Fibroblast of mammary gland (primary cell): ENCODE measurements at regions not wholly inside any gene's neighbourhood (a gene's known extent, or its start where the extent isn't known, plus 50 kb on each side); places are given as distances from the start of the nearest gene placed in this dataset.
A peak's percentile ranks its signal among the peaks of the same experiment; 100 is the strongest.

Source experiments
- DNase-seq: peaks from one replicate; pipeline ENCODE4 v3.0.0-alpha.2; 2010; ENCODE audit warnings: low read depth
- H3K4me3 ChIP-seq: 2 replicates; pipeline ENCODE4 v1.5.1; 2011; ENCODE audit warnings: low read depth, mild to moderate bottlenecking, low read length, moderate library complexity; ENCODE audit not compliant: control insufficient read depth
- CTCF ChIP-seq: conservative IDR thresholded peaks from 2 replicates; pipeline ENCODE4 v1.5.1; 2011; ENCODE audit warnings: low read depth, low read length, inconsistent platforms; ENCODE audit not compliant: control insufficient read depth, insufficient read depth

DNA sequence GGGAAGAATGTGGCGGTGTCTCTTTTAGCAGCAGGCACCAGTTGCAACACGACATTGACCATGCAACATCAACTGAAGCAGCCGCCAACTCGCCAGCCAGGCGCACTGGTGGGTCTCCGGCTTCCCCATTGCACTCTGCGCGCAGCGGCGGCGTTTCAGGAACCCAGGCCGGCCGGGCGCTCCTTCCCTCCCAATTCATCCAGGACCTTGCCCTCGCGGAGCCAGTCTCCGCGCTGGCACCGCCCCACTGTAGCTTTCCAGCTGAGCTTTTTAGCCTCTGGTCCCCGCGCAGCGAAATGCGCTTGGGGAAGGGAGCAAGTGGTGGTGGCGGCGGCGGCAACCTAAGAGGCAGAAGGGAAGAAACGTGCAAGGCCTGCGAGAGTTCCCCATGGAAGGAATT lies 297.9 kb upstream of the RIMS1 start:
- no peak for TF ChIP-seq CTCF
- DNase-seq: no peak
- no peak overlapping the region for H3K4me3 ChIP-seq

DNA sequence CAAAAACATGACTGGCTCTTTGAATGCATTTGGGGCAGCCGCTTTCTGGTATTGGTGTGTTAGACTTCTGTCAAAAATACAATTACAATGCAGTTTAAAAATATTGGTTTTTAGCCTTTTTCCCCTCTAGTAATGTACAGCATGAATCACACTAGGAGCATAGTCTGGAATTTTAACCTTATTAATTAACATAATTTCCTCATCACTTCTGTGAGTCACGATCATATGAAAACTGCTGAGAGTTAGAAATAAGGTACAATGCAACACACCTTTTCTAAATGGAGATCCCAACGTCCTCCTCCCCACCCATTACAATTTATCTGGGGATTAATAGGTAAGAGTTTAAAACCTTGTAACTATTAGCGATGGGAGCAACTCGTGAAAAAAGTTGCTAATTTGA lies 297.1 kb upstream of the RIMS1 start:
- no peak for TF ChIP-seq CTCF
- DNase-seq: no peak
- H3K4me3 ChIP-seq: no peak overlapping the region

- no peak for DNase-seq
- H3K4me3 ChIP-seq: no peak overlapping the region
- no peak for TF ChIP-seq CTCF
These were observed 293.7 kb upstream of the RIMS1 start for GRCh38 chr6:71592643-71593042.

GRCh38 chr6:71599359-71599758 lies 287.0 kb upstream of the RIMS1 start:
- H3K4me3 ChIP-seq: no peak overlapping the region
- TF ChIP-seq CTCF: no peak
- DNase-seq: no peak

- DNase-seq: peak; percentile 33
- H3K4me3 ChIP-seq: no peak overlapping the region
These were observed 283.9 kb upstream of the RIMS1 start for GRCh38 chr6:71602385-71603007.

GRCh38 chr6:71603021-71603420 lies 283.3 kb upstream of the RIMS1 start:
- TF ChIP-seq CTCF: no peak
- no peak for DNase-seq
- H3K4me3 ChIP-seq: no peak overlapping the region

More at GRCh38 chr6:71602385-71603007, 283.9 kb upstream of the RIMS1 start:
- TF ChIP-seq CTCF: no peak

- peak; percentile 2 for DNase-seq
- TF ChIP-seq CTCF: no peak
- H3K4me3 ChIP-seq: no peak overlapping the region
These were observed 277.7 kb upstream of the RIMS1 start for GRCh38 chr6:71608646-71609045.
